ENCODE measurements at regions not wholly inside any gene's neighbourhood (a gene's known extent, or its start where the extent isn't known, plus 50 kb on each side); places are given as distances from the start of the nearest gene placed in this dataset.

GRCh38 chr21:41685511-41686149 is 81.2 kb downstream of the RIPK4 start:
- Histone ChIP-seq H4K20me1 (ENCODE audit: insufficient read depth) (no peaks in the 10 kb centered on the region), H3K9me3 (no peaks in the 10 kb centered on the region), H3F3A (replicated peaks; ENCODE audit: insufficient read depth) (no peaks in the 10 kb centered on the region), H2AFZ (ENCODE audit: low read depth) (no peak overlapping the region), H3K79me2 (ENCODE audit: insufficient read depth) (no peaks in the 10 kb centered on the region), H3K4me3 (ENCODE audit: low read depth in 2 of 2, low read length in 1 of 2) (no peak overlapping the region), H3K27ac (ENCODE audit: low read depth in 2 of 2, low read length in 1 of 2) (no peak overlapping the region), H3K27me3 (ENCODE audit: insufficient read depth) (peaks cover 1% of the 10 kb centered on the region; the same call in 1 of the 2 replicates), H3K36me3 (replicated peaks in 1 of 2; ENCODE audit: control insufficient read depth in 1 of 2, insufficient read depth in 2 of 2, low read length in 1 of 2) (no peaks in the 10 kb centered on the region), H3K4me1 (ENCODE audit: control insufficient read depth in 1 of 2, insufficient read depth in 2 of 2, low read depth in 1 of 2, low read length in 1 of 2) (no peaks in the 10 kb centered on the region; a peak in 1 of 4 replicates), H3K9ac (no peak overlapping the region), H3K4me2 (no peak overlapping the region), H3K9me2 (no peaks in the 10 kb centered on the region)
- WGBS (ENCODE audit: low lambda C conversion rate) = 74% methylated on average over 5 of the region's 8 CpGs
- CTCF ChIA-PET = interaction anchor here (1.4 kb wide), 1 partner anchor 11 kb away, joined by 4 read pairs; no protein-coding TSS in a partner anchor
- DNase-seq = no peak
- POLR2A ChIA-PET = no interaction called here
- no peak for TF ChIP-seq GABPA (IDR thresholded peaks at IDR 0.05; ENCODE audit: low read depth)
- TF ChIP-seq MEF2A (IDR thresholded peaks at IDR 0.05; ENCODE audit: borderline replicate concordance, low read depth) = no peak
- TF ChIP-seq RCOR1 (IDR thresholded peaks at IDR 0.05; ENCODE audit: low read length) = no peak
- no peak for TF ChIP-seq PBX3 (IDR thresholded peaks at IDR 0.05)
- TF ChIP-seq RAD21 (IDR thresholded peaks at IDR 0.05; ENCODE audit: low read length) = no peak
- TF ChIP-seq, protein P1, sequence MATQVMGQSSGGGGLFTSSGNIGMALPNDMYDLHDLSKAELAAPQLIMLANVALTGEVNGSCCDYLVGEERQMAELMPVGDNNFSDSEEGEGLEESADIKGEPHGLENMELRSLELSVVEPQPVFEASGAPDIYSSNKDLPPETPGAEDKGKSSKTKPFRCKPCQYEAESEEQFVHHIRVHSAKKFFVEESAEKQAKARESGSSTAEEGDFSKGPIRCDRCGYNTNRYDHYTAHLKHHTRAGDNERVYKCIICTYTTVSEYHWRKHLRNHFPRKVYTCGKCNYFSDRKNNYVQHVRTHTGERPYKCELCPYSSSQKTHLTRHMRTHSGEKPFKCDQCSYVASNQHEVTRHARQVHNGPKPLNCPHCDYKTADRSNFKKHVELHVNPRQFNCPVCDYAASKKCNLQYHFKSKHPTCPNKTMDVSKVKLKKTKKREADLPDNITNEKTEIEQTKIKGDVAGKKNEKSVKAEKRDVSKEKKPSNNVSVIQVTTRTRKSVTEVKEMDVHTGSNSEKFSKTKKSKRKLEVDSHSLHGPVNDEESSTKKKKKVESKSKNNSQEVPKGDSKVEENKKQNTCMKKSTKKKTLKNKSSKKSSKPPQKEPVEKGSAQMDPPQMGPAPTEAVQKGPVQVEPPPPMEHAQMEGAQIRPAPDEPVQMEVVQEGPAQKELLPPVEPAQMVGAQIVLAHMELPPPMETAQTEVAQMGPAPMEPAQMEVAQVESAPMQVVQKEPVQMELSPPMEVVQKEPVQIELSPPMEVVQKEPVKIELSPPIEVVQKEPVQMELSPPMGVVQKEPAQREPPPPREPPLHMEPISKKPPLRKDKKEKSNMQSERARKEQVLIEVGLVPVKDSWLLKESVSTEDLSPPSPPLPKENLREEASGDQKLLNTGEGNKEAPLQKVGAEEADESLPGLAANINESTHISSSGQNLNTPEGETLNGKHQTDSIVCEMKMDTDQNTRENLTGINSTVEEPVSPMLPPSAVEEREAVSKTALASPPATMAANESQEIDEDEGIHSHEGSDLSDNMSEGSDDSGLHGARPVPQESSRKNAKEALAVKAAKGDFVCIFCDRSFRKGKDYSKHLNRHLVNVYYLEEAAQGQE (IDR thresholded peaks at IDR 0.05; ENCODE audit: low read depth, low read length) = no peak
- TF ChIP-seq MXI1 (IDR thresholded peaks at IDR 0.05; ENCODE audit: low read depth, low read length) = no peak
- no peak for TF ChIP-seq USF1 (IDR thresholded peaks at IDR 0.05; ENCODE audit: borderline replicate concordance, low read depth)

GRCh38 chr21:41684381-41685245 is 82.2 kb downstream of the RIPK4 start:
- CTCF ChIA-PET = interaction anchor here (1.5 kb wide), 1 partner anchor 93 kb away, joined by 3 read pairs; no protein-coding TSS in a partner anchor
- POLR2A ChIA-PET = no interaction called here
- no peak overlapping the region for H3K4me2 ChIP-seq

More at GRCh38 chr21:41684381-41685245, 82.2 kb downstream of the RIPK4 start:
- Histone ChIP-seq H3K9me3 (no peaks in the 10 kb centered on the region), H3F3A (replicated peaks; ENCODE audit: insufficient read depth) (no peaks in the 10 kb centered on the region), H3K79me2 (ENCODE audit: insufficient read depth) (no peaks in the 10 kb centered on the region), H3K4me1 (ENCODE audit: control insufficient read depth in 1 of 2, insufficient read depth in 2 of 2, low read depth in 1 of 2, low read length in 1 of 2) (no peaks in the 10 kb centered on the region; a peak in 1 of 4 replicates), H3K9ac (no peak overlapping the region), H3K9me2 (no peaks in the 10 kb centered on the region), H4K20me1 (ENCODE audit: insufficient read depth) (no peaks in the 10 kb centered on the region), H3K36me3 (replicated peaks in 1 of 2; ENCODE audit: control insufficient read depth in 1 of 2, insufficient read depth in 2 of 2, low read length in 1 of 2) (no peaks in the 10 kb centered on the region), H3K4me3 (ENCODE audit: low read depth in 2 of 2, low read length in 1 of 2) (no peak overlapping the region), H3K27ac (ENCODE audit: low read depth in 2 of 2, low read length in 1 of 2) (no peak overlapping the region), H2AFZ (ENCODE audit: low read depth) (peak overlapping the region; percentile 47; the same call in 1 of the 2 replicates), H3K27me3 (ENCODE audit: insufficient read depth) (no peaks in the 10 kb centered on the region)
- no peak for DNase-seq
- WGBS (ENCODE audit: low lambda C conversion rate) = 68% methylated on average over 24 of the region's 26 CpGs
- TF ChIP-seq JUND (IDR thresholded peaks at IDR 0.05) (no peak), FOXJ3 (CRISPR knock-in tag; IDR thresholded peaks at IDR 0.05) (no peak), RXRA (IDR thresholded peaks at IDR 0.05; ENCODE audit: borderline replicate concordance, low read depth) (no peak), TAF1 (IDR thresholded peaks at IDR 0.05; ENCODE audit: borderline replicate concordance, low read depth, low read length) (no peak), TCF12 (IDR thresholded peaks at IDR 0.05) (no peak), RAD21 (IDR thresholded peaks at IDR 0.05; ENCODE audit: low read length) (no peak), TEAD4 (IDR thresholded peaks at IDR 0.05; ENCODE audit: borderline replicate concordance, insufficient read depth) (no peak), FOSL2 (IDR thresholded peaks at IDR 0.05; ENCODE audit: borderline replicate concordance, low read depth) (no peak), EP300 (IDR thresholded peaks at IDR 0.05; ENCODE audit: borderline replicate concordance in 1 of 2, low read depth in 1 of 2, low read length in 1 of 2) (no peak), ELF1 (IDR thresholded peaks at IDR 0.05) (no peak), GABPA (IDR thresholded peaks at IDR 0.05; ENCODE audit: low read depth) (no peak), MEF2A (IDR thresholded peaks at IDR 0.05; ENCODE audit: borderline replicate concordance, low read depth) (no peak)
- TF ChIP-seq, protein P2, sequence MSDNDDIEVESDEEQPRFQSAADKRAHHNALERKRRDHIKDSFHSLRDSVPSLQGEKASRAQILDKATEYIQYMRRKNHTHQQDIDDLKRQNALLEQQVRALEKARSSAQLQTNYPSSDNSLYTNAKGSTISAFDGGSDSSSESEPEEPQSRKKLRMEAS (IDR thresholded peaks at IDR 0.05; ENCODE audit: low read depth) = no peak

Measured in SK-N-SH (cell line).